Neural cell (in vitro differentiated cells): ENCODE measurements at regions not wholly inside any gene's neighbourhood (a gene's known extent, or its start where the extent isn't known, plus 50 kb on each side); places are given as distances from the start of the nearest gene placed in this dataset.

Source experiments
- H2AFZ ChIP-seq: fragments of 200-600, 300-800 bp; sonication (generic), shearing (Covaris generic); 2 replicates; pipeline ENCODE4 v1.6.0; 2014; ENCODE audit warnings: low read depth, mild to moderate bottlenecking, antibody characterized with exemption, low read length, moderate library complexity
- H3F3A ChIP-seq: fragments of 200-600 bp; shearing (Covaris generic); 2 replicates; pipeline ENCODE4 v1.6.1; 2016; ENCODE audit warnings: mild to moderate bottlenecking, moderate library complexity, mixed read lengths, antibody characterized with exemption, low read length; ENCODE audit not compliant: insufficient read depth, poor library complexity, severe bottlenecking
- H3K27ac ChIP-seq: fragments of 200-600, 300-800 bp; sonication (generic), shearing (Covaris generic); 2 replicates; pipeline ENCODE4 v1.5.1; 2014; ENCODE audit warnings: mild to moderate bottlenecking, low read length, moderate library complexity
- H3K27me3 ChIP-seq: fragments of 300-800, 200-600 bp; sonication (generic), shearing (Covaris generic); 2 replicates; pipeline ENCODE4 v1.6.0; 2014; ENCODE audit warnings: mild to moderate bottlenecking, low read depth, low read length, moderate library complexity; ENCODE audit not compliant: insufficient read depth
- H3K36me3 ChIP-seq: fragments of 300-800, 200-600 bp; sonication (generic), shearing (Covaris generic); 2 replicates; pipeline ENCODE4 v1.5.1; 2014; ENCODE audit warnings: mild to moderate bottlenecking, antibody characterized with exemption, low read length, moderate library complexity; ENCODE audit not compliant: insufficient read depth
- H3K4me2 ChIP-seq: fragments of 300-800, 200-600 bp; sonication (generic), shearing (Covaris generic); 2 replicates; pipeline ENCODE4 v1.6.0; 2014; ENCODE audit warnings: mild to moderate bottlenecking, low read length
- H3K4me3 ChIP-seq: fragments of 300-800, 200-600 bp; sonication (generic), shearing (Covaris generic); 2 replicates; pipeline ENCODE4 v1.5.1; 2014; ENCODE audit warnings: mild to moderate bottlenecking, low read length, moderate library complexity
- H3K79me2 ChIP-seq: fragments of 200-600 bp; shearing (Covaris generic); replicated peaks from 2 replicates; pipeline ENCODE4 v1.6.0; 2014; ENCODE audit warnings: mild to moderate bottlenecking, low read length, moderate library complexity; ENCODE audit not compliant: insufficient read depth
- H3K9ac ChIP-seq: fragments of 300-800, 200-600 bp; sonication (generic), shearing (Covaris generic); 2 replicates; pipeline ENCODE4 v1.6.1; 2016; ENCODE audit warnings: mild to moderate bottlenecking, low read length, mixed read lengths
- H3K9me2 ChIP-seq: fragments of 200-600 bp; shearing (Covaris generic); 2 replicates; pipeline ENCODE4 v1.6.1; 2016; ENCODE audit warnings: mild to moderate bottlenecking, low read length, mixed read lengths; ENCODE audit not compliant: insufficient read depth
- H3K9me3 ChIP-seq: fragments of 200-600, 300-800 bp; sonication (generic), shearing (Covaris generic); 2 replicates; pipeline ENCODE4 v1.6.1; 2016; ENCODE audit warnings: mild to moderate bottlenecking, mixed run types, low read length, moderate library complexity, mixed read lengths
- H4K20me1 ChIP-seq: fragments of 200-600 bp; shearing (Covaris generic); 2 replicates; pipeline ENCODE4 v1.6.1; 2016; ENCODE audit warnings: mild to moderate bottlenecking, mixed run types; ENCODE audit not compliant: insufficient read depth
- CTCF ChIP-seq: fragments of 450-650 bp; IDR thresholded peaks from 2 replicates; pipeline ENCODE4 v1.5.1; 2014; ENCODE audit warnings: antibody characterized with exemption, mild to moderate bottlenecking, moderate library complexity; ENCODE audit not compliant: poor library complexity, severe bottlenecking
- EP300 ChIP-seq: fragments of 450-650 bp; conservative IDR thresholded peaks from 2 replicates; pipeline ENCODE4 v1.6.1; 2014; ENCODE audit warnings: antibody characterized with exemption, mild to moderate bottlenecking, moderate library complexity; ENCODE audit not compliant: poor library complexity, severe bottlenecking
- EZH2 ChIP-seq: fragments of 200-600, 300-800 bp; shearing (Covaris generic), sonication (generic); IDR thresholded peaks from 2 replicates; pipeline ENCODE4 v1.6.1; 2014; ENCODE audit warnings: antibody characterized with exemption, low read length, borderline replicate concordance, mild to moderate bottlenecking; ENCODE audit not compliant: insufficient read depth, poor library complexity, severe bottlenecking
- MXI1 ChIP-seq: fragments of 450-650 bp; conservative IDR thresholded peaks from 2 replicates; pipeline ENCODE4 v1.6.1; 2014; ENCODE audit warnings: antibody characterized with exemption, mild to moderate bottlenecking; ENCODE audit not compliant: poor library complexity, severe bottlenecking
- POLR2AphosphoS5 ChIP-seq: IDR thresholded peaks from 2 replicates; pipeline ENCODE4 v1.6.1; 2012
- RAD21 ChIP-seq: fragments of 450-650 bp; conservative IDR thresholded peaks from 2 replicates; pipeline ENCODE4 v1.6.1; 2014; ENCODE audit warnings: antibody characterized with exemption, mild to moderate bottlenecking, moderate library complexity
- REST ChIP-seq: IDR thresholded peaks from 2 replicates; pipeline ENCODE4 v1.6.1; 2012; ENCODE audit warnings: borderline replicate concordance
- SMC3 ChIP-seq: fragments of 450-650 bp; conservative IDR thresholded peaks from 2 replicates; pipeline ENCODE4 v1.6.1; 2014; ENCODE audit warnings: antibody characterized with exemption, mild to moderate bottlenecking, moderate library complexity; ENCODE audit not compliant: poor library complexity
- TAF1 ChIP-seq: IDR thresholded peaks from 2 replicates; pipeline ENCODE4 v1.6.1; 2012; ENCODE audit warnings: low read depth

- no peak overlapping the region for H2AFZ ChIP-seq
- no peak overlapping the region for H3K4me3 ChIP-seq
- H3K27ac ChIP-seq, result no peak overlapping the region
- no peaks in the 10 kb centered on the region for H3K79me2 ChIP-seq
- no peak overlapping the region for H3K4me2 ChIP-seq
- H3K9me3 ChIP-seq, result peaks cover 15% of the 10 kb centered on the region
- no peaks in the 10 kb centered on the region for H4K20me1 ChIP-seq
- no peaks in the 10 kb centered on the region for H3K36me3 ChIP-seq
- H3K9ac ChIP-seq, result no peak overlapping the region
- H3K9me2 ChIP-seq, result no peaks in the 10 kb centered on the region
- no peaks in the 10 kb centered on the region for H3F3A ChIP-seq
- H3K27me3 ChIP-seq, result no peaks in the 10 kb centered on the region
- TF ChIP-seq EP300 (no peak), TAF1 (no peak), RAD21 (no peak), EZH2 (no peak), SMC3 (no peak), CTCF (no peak), POLR2AphosphoS5 (no peak), MXI1 (no peak), REST (no peak)
These were observed 154.7 kb upstream of the HS6ST1 start for GRCh38 chr2:128473175-128474035.

GRCh38 chr2:128474036-128474955 lies 155.6 kb upstream of the HS6ST1 start:
- Histone ChIP-seq H3K79me2 (no peaks in the 10 kb centered on the region), H3K9ac (no peak overlapping the region), H4K20me1 (no peaks in the 10 kb centered on the region), H3K9me2 (no peaks in the 10 kb centered on the region), H2AFZ (no peak overlapping the region), H3F3A (no peaks in the 10 kb centered on the region), H3K4me2 (no peak overlapping the region), H3K36me3 (no peaks in the 10 kb centered on the region), H3K9me3 (peaks cover 13% of the 10 kb centered on the region), H3K4me3 (no peak overlapping the region), H3K27me3 (no peaks in the 10 kb centered on the region), H3K27ac (no peak overlapping the region)
- TF ChIP-seq CTCF, result no peak
